ENCODE measurements at regions not wholly inside any gene's neighbourhood (a gene's known extent, or its start where the extent isn't known, plus 50 kb on each side); places are given as distances from the start of the nearest gene placed in this dataset.

GRCh38 chr17:36844601-36845000, 92.7 kb upstream of the LHX1 start:
- TF ChIP-seq POLR2A (IDR thresholded peaks at IDR 0.05) (no peak), CTCF (IDR thresholded peaks at IDR 0.05) (no peak)
